Prostate gland (tissue), 2 donors: ENCODE measurements at regions not wholly inside any gene's neighbourhood (a gene's known extent, or its start where the extent isn't known, plus 50 kb on each side); places are given as distances from the start of the nearest gene placed in this dataset.

Source experiments
- DNase-seq: peaks from one replicate; pipeline ENCODE4 v3.0.0-alpha.2; 2019; ENCODE audit warnings: low spot score
- H3K27ac ChIP-seq, 2 donors: fragments of 200-600 bp; sonication (generic); 2 replicates each; pipeline ENCODE4 v1.5.1; 2017 to 2019
- H3K27me3 ChIP-seq: fragments of 200-600 bp; sonication (generic); replicated peaks from 2 replicates; pipeline ENCODE4 v1.5.1; 2019; ENCODE audit not compliant: insufficient read depth
- H3K36me3 ChIP-seq, 2 donors: fragments of 200-600 bp; sonication (generic); 1 replicate in 1 of 2; 2 replicates in 1 of 2; pipeline versions ENCODE4 v1.5.1 to v1.8.1; 2017 to 2019
- H3K4me1 ChIP-seq: fragments of 200-600 bp; sonication (generic); replicated peaks from 2 replicates; pipeline ENCODE4 v1.5.1; 2019
- H3K4me3 ChIP-seq, 2 donors: fragments of 200-600 bp; sonication (generic); 2 replicates each; pipeline ENCODE4 v1.5.1; 2017 to 2019
- H3K9me3 ChIP-seq: fragments of 200-600 bp; sonication (generic); 2 replicates; pipeline ENCODE4 v1.5.1; 2017
- POLR2A ChIP-seq: fragments of 450-650 bp; IDR thresholded peaks from one replicate; pipeline ENCODE4 v1.6.1; 2016; ENCODE audit warnings: antibody characterized with exemption, mild to moderate bottlenecking
- POLR2AphosphoS5 ChIP-seq: sonication (generic); formaldehyde crosslinking; IDR thresholded peaks from one replicate; pipeline ENCODE4 v1.6.1; 2017; ENCODE audit warnings: antibody characterized with exemption
- WGBS: methylation state at CpG from one replicate; pipeline ENCODE4 v1.1.5; 2018; 5-methylcytosine and 5-hydroxymethylcytosine counted together
- intact Hi-C: fragments of 100-400 bp; cut with DNase I; formaldehyde crosslinking; loops from one replicate; pipeline ENCODE4 v1.14.2; 2022
- TF ChIP-seq, protein P1 (sequence below), 4 experiments: fragments of 200-600 bp in 2 of 4; fragments of 450-650 bp in 2 of 4; sonication (generic) in 2 of 4; IDR thresholded peaks; 1 replicate in 3 of 4; 2 replicates in 1 of 4; pipeline ENCODE4 v1.5.1; 2016 to 2019; ENCODE audit warnings: antibody characterized with exemption in 4 of 4, mild to moderate bottlenecking in 2 of 4, moderate library complexity in 2 of 4

DNA sequence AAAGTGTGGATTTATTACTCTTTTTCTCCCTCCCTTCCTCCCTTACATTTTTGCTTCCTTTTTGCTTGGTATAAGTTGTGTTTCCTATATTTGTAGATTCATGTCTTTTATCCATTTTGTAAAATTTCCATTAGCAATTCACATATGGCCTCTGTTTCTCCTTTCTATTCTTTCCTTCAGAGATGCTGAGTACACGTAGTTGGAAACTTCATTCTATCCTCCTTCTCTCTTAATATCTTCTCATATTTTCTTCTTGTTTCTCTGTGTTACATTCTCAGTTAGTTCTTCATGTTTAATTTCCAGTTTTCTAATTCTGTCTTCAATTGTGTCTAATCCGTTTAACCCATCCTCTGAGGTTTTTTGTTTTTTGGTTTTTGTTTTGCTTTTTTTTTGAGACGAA lies 188.9 kb downstream of the ZIC5 start:
- no peak for DNase-seq
- intact Hi-C loops = no loop called here
- Histone ChIP-seq H3K9me3 (no peaks in the 10 kb centered on the region), H3K27me3 (no peaks in the 10 kb centered on the region), H3K4me3 (no peak overlapping the region), H3K4me1 (no peaks in the 10 kb centered on the region), H3K27ac (no peak overlapping the region), H3K36me3 (no peaks in the 10 kb centered on the region)
- WGBS = 95% methylated on average over 3 of the region's 3 CpGs
- TF ChIP-seq POLR2AphosphoS5 = no peak
- TF ChIP-seq POLR2A = no peak
- TF ChIP-seq, protein P1, sequence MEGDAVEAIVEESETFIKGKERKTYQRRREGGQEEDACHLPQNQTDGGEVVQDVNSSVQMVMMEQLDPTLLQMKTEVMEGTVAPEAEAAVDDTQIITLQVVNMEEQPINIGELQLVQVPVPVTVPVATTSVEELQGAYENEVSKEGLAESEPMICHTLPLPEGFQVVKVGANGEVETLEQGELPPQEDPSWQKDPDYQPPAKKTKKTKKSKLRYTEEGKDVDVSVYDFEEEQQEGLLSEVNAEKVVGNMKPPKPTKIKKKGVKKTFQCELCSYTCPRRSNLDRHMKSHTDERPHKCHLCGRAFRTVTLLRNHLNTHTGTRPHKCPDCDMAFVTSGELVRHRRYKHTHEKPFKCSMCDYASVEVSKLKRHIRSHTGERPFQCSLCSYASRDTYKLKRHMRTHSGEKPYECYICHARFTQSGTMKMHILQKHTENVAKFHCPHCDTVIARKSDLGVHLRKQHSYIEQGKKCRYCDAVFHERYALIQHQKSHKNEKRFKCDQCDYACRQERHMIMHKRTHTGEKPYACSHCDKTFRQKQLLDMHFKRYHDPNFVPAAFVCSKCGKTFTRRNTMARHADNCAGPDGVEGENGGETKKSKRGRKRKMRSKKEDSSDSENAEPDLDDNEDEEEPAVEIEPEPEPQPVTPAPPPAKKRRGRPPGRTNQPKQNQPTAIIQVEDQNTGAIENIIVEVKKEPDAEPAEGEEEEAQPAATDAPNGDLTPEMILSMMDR (IDR thresholded peaks at IDR 0.05) = no peak

DNA sequence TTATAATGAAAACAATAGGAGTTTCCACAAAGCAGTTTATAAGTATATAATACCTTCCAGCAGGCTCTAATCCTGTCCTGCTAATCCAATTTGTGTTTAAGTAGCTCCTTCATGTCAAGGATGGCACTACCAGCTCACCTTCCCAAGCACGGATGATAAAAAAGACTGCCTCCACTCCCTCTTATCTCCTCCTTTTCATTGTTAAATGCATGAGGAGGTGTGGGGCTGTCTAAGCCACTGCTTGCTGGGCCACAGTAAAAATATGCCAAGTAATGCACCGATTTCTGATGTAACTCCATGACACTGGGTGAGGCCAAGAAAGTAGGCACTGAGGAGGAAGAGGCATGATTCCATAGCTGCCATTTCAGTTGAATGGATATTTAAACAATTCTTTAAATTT lies 193.1 kb downstream of the ZIC5 start:
- H3K27ac ChIP-seq = no peak overlapping the region
- H3K4me1 ChIP-seq = no peaks in the 10 kb centered on the region
- WGBS = 89% methylated on average over 2 of the region's 2 CpGs
- H3K27me3 ChIP-seq = no peaks in the 10 kb centered on the region
- DNase-seq = no peak
- no peaks in the 10 kb centered on the region for H3K36me3 ChIP-seq
- intact Hi-C loops = no loop called here
- H3K9me3 ChIP-seq = no peaks in the 10 kb centered on the region
- H3K4me3 ChIP-seq = no peak overlapping the region
- TF ChIP-seq POLR2A = no peak
- TF ChIP-seq POLR2AphosphoS5 = no peak
- TF ChIP-seq, protein P1 (IDR thresholded peaks at IDR 0.05) = no peak

DNA sequence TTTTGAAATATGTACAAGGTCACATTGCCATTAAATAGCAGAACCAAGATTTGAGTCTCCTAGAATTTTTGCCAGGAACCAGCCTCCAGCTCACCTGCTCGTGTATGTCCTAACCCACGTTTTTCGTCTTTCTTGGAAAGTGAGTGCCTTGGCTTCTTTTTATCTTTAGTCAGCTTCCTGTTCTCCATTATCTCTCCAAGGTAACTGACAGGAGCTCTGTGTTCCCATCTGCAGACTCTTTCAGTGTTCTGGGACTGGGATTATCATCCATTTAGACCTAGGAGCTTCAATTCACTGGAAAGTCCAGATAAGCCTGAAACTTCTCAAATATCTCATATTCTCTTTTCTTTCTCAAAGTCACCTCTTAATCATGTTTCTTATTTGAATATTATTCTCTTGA lies 193.7 kb downstream of the ZIC5 start:
- TF ChIP-seq POLR2AphosphoS5 (no peak), POLR2A (no peak)
- TF ChIP-seq, protein P1 (IDR thresholded peaks at IDR 0.05) = no peak
- WGBS = 71% methylated on average over 3 of the region's 3 CpGs
- H3K9me3 ChIP-seq = no peaks in the 10 kb centered on the region
- no peaks in the 10 kb centered on the region for H3K4me1 ChIP-seq
- H3K4me3 ChIP-seq = no peak overlapping the region
- H3K27me3 ChIP-seq = no peaks in the 10 kb centered on the region
- DNase-seq = no peak
- intact Hi-C loops = no loop called here
- H3K36me3 ChIP-seq = no peaks in the 10 kb centered on the region
- no peak overlapping the region for H3K27ac ChIP-seq

DNA sequence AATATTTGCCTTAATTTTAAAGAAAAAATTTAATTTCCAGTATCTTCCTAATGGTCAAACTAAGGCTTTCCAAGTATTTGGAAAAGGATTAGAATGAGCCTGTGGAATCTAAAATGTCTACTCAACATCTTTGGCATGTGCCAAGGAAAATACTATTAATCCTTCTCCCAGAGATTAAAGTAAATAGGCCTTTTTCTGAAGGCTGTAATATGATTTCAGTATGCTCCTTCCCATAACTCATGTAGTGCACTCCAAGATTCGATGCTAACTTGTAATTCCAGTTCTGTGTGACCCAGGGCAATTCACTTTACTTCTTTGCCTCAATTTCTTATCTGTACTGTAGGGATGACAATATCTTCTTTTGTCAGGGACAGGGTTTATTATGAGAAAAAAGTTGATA lies 196.9 kb downstream of the ZIC5 start:
- no peaks in the 10 kb centered on the region for H3K27me3 ChIP-seq
- WGBS = 14% methylated on average over 1 of the region's 1 CpG

DNA sequence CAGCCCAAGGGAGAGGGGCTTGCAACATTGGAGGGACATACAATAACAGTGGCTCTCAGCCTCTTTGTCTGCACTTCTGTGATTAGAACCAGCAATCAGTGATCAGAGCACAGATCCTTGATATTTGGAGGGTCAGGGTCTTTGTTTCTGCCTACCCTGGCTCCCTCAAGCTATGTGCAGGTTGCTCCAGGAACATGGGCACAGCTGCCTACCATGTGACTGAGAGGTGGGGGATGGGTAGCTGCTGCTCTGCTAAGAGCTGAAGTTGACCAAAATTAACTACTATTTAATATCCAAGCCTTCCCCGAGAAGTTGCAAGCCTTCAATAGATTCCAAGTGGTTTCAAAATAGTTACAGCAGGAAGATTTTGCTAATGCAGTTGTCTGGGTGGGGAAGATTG lies 202.6 kb downstream of the ZIC5 start:
- WGBS = 73% methylated on average over 1 of the region's 1 CpG
- TF ChIP-seq POLR2AphosphoS5 (no peak), POLR2A (no peak)
- TF ChIP-seq, protein P1 (IDR thresholded peaks at IDR 0.05) = no peak

More for the DNA sequence above, 196.9 kb downstream of the ZIC5 start:
- intact Hi-C loops = no loop called here
- Histone ChIP-seq H3K27ac (no peak overlapping the region), H3K9me3 (no peaks in the 10 kb centered on the region), H3K36me3 (no peaks in the 10 kb centered on the region), H3K4me1 (no peaks in the 10 kb centered on the region), H3K4me3 (no peak overlapping the region)
- DNase-seq = peak; percentile 10
- TF ChIP-seq POLR2AphosphoS5 (peak; percentile 82), POLR2A (no peak)
- TF ChIP-seq, protein P1 (IDR thresholded peaks at IDR 0.05) = no peak

More for the DNA sequence above, 202.6 kb downstream of the ZIC5 start:
- H3K27ac ChIP-seq = no peak overlapping the region
- H3K27me3 ChIP-seq = no peaks in the 10 kb centered on the region
- H3K4me1 ChIP-seq = no peaks in the 10 kb centered on the region
- H3K9me3 ChIP-seq = no peaks in the 10 kb centered on the region
- no peak for DNase-seq
- intact Hi-C loops = no loop called here
- H3K36me3 ChIP-seq = no peaks in the 10 kb centered on the region
- H3K4me3 ChIP-seq = no peak overlapping the region
